Hematopoietic multipotent progenitor cell treated with erythropoietin and hydrocortisone succinate and interleukin-3 and kit ligand, for 4 days (in vitro differentiated cells): ENCODE measurements at regions not wholly inside any gene's neighbourhood (a gene's known extent, or its start where the extent isn't known, plus 50 kb on each side); places are given as distances from the start of the nearest gene placed in this dataset.
"Not testable (repeated sequence)": the region's sequence is repeated elsewhere in the genome, so short reads cannot be mapped to it uniquely, and the experiment has no call there.

Source experiments
- DNase-seq: peaks from one replicate; pipeline ENCODE4 v3.0.0-alpha.2; 2015

DNA sequence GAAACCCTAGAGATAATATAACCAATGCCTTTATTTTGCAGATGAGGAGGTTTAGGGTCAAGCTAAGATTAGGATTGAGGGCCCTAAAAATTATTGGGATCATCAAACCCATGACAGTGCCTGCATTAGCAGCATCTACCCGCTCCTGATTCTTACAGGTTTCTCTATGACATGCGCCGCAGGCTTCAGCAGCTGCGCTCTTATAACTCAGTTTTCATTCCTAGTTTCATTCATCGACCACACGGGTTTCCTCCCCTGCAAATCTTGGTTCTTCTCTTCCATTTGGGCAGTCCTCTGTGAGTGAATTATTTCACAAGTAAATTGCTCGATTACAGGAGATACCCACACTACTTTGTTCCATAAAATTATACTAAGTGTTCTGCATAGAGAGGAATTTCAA lies 137.2 kb downstream of the SLC24A2 start:
- DNase-seq: no peak

GRCh38 chr9:19650312-19650711 lies 138.5 kb downstream of the SLC24A2 start:
- peak; percentile 53 for DNase-seq

- no peak for DNase-seq
Measured at GRCh38 chr9:19649336-19650041, 139.3 kb downstream of the SLC24A2 start.

- peak; percentile 56 for DNase-seq
Measured at GRCh38 chr9:19648672-19649071, 140.2 kb downstream of the SLC24A2 start.

DNA sequence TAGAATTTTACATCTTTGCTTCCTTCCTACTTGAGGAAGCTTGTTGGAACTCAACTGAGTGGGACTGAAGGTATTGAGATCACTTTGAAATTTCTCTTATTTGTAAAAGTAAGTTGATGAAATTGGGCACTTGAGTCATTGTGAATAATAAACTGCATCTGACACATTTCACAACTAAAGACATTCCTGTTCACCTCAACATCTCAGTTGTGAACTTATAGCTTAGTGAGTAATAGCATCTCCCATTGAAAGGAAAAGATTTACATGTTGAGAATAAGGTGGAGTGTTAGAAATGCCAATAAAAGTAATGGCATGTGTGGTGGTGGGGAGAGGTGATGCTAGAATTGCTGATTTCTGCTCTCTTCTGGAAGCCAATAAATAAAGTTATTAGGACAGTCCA lies 145.0 kb downstream of the SLC24A2 start:
- no peak for DNase-seq

DNA sequence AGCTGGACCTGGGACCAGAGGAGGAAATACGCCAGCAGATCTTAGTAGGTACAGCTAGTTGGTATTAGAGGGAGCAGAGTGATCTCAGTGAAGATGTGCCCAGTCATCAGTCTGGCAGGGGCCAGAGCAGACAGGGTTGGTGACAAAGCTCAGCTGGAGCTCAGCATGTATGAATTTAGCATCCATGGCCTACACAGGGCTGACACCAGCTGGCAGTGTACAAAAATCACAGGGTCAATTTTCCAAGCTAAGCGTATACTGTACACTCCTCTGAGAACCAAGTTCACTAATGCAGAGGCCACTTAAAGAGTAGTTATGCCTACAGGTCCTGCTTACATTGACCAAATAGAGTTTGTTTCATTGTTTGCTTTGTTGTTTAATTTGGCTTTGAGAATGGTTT lies 146.6 kb downstream of the SLC24A2 start:
- peak; percentile 56 for DNase-seq

GRCh38 chr9:19641046-19641445 lies 147.8 kb downstream of the SLC24A2 start:
- DNase-seq: peak; percentile 47

GRCh38 chr9:19640014-19640413 lies 148.8 kb downstream of the SLC24A2 start:
- DNase-seq: no peak

DNA sequence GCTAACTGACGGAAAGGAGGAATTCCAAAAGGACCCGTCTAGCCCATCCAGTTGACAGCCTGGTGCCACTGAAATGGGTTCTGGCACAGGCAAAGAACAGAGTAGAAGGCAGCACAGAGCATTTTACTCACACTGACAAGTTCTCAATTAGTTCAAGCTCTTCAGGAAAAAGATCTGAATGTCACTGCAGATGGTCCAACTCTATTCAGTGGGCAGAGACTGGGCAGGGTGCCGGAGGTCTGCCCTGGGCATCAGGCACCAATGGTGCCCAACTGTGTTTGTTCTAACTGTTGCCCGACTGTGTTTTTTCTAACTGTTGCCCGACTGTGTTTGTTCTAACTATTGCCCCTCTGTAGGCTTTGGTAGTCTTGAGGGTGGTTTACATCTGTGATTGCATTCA lies 151.8 kb downstream of the SLC24A2 start:
- DNase-seq: no peak

- DNase-seq: peak; percentile 36
Measured at GRCh38 chr9:19634881-19635280, 154.0 kb downstream of the SLC24A2 start.

- DNase-seq: peak; percentile 34
Measured at GRCh38 chr9:19631181-19631580, 157.7 kb downstream of the SLC24A2 start.

DNA sequence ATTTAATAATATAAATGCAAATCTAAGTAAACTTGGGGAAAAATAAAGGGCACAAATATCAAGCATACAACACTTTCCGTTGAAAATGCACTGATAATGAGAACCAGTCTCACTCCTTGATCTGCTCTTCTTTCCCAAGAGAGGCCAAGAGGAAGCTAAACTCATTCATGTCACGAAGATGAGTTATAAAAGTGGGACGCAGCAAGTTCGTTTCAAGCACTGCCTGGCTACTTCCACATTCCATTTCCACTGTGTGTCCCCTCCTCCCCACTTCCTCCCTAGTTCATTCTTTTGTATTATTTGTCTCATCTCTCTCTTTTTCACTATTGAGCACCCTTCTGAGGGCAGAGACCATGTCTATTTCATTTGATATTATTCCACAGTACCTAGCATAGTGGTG lies 158.1 kb downstream of the SLC24A2 start:
- DNase-seq: peak; percentile 18

DNA sequence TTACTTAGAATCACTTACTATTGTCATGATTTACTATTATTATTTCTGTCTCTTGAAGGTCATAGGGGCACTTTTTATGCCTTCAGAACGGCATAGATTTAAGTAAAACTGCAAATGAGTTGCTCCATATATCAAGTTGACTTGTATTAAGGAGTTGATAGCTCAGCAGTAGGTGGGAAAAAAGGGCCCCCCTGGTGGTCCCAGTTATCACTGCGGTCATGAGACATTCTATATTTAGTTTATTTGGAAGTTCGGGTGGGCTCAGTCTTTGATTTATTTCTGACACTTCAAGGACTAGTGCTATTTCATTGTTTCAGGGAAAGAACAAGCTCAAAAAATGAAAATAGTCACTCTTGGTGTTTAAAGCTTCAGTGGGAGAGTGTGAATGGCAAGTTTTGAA lies 159.3 kb downstream of the SLC24A2 start:
- DNase-seq: peak; percentile 9

DNA sequence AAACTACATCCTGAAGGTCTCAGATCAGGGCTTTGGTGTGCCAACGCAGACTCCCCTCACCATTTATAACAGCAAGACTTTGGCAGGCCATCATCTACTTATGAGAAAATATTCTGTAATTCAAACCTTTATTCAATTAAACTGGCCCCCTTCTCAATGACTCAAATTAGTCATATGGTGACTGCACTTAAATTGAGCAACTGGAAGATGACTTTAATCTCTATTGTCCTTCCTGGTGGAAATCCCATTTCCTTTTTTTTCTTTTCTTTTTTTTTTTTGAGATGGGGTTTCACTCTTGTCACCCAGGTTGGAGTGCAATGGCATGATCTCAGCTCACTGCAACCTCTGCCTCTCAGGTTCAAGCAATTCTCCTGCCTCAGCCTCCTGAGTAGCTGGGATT lies 163.4 kb downstream of the SLC24A2 start:
- not testable (repeated sequence) for DNase-seq

DNA sequence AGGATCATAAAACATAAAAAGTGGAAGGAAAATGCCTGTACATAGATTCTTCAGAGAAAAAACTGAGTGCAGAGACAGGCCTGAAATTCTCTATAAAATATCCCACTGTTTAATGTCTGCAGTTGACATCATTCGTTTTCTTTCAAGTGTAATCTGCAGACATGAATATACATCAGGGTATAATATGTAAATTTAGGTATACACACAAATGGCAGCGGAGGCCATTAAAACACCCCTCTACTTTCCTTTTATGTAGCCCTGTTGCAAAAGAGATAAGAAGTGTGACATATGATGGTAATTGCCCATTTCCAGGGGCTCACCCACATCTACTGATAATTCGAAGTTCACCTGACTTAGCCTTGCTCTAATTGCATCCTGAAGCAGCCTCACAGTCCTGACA lies 164.3 kb downstream of the SLC24A2 start:
- peak; percentile 12 for DNase-seq

GRCh38 chr9:19623941-19624340 lies 164.9 kb downstream of the SLC24A2 start:
- DNase-seq: no peak

- DNase-seq: peak; percentile 61
Measured at GRCh38 chr9:19620326-19620725, 168.5 kb downstream of the SLC24A2 start.

DNA sequence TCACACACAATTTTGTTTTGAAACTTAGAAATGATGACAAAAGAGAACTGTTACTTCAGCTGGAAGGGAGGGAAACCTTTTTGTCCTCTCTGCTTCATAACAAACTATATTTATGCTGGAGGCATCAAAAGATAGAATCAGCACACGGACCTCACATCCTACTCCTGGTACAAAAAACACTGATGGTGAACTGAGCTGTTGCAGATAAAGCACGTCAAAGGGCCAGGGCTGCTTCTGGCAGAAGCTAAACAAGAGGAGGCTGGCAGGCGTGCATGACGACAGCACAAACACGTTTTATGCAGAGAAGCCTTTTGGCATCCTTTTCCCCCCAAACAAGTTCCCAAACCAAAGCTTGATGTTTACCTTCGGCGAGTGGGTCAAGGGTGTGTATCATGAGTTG lies 169.6 kb downstream of the SLC24A2 start:
- DNase-seq: peak; percentile 8

- DNase-seq: no peak
Measured at GRCh38 chr9:19618816-19619215, 170.0 kb downstream of the SLC24A2 start.

DNA sequence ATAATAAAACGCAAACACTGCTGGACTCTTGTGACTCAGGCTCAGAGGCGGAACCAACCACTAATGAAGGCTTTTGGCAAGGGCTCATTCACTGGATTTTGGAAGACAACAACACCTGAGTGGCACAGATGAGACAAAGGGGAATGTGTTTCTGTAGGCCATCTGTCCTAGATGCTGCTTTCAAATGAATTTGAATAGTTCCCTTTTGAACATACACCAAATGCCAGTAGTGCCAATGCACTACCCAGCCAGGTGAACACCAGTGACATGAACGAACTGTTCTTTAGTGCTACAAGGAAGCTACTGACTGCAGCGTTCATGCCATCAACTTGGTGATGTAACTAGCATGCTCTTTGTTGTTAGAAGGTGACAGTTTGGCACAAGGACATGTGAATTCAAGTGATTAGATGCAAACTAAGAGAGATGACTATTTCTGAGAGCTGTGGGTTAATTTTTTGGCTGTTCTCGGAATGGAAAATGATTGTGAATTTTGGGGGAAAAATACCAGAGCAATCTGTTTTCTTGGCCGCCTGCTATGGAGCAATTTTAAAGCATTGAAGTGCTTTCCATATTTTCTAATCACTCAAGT lies 173.7 kb downstream of the SLC24A2 start:
- DNase-seq: no peak

DNA sequence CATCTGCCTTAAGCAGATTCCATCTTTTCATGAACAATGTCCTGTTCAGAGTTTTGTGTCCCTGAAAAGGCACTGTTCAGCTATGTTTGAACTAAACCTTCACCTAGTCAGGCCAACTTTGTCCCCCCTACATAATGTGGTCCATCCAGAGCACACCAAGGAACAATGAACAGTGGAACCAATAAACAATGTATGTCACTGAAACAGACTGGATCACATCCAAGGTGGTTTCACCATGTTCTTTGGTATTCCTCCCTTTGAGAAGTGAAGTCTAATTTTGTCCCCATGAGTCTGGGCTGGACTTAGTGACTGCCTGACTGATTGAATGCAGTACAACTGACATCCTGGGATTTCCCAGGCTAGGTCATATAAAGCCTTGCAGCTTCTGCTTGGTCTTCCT lies 174.5 kb downstream of the SLC24A2 start:
- no peak for DNase-seq

- DNase-seq: no peak
Measured at GRCh38 chr9:19600538-19600937, 188.3 kb downstream of the SLC24A2 start.

GRCh38 chr9:19598722-19599121 lies 189.9 kb downstream of the ACER2 start:
- no peak for DNase-seq

- DNase-seq: no peak
Measured at GRCh38 chr9:19597176-19597575, 188.4 kb downstream of the ACER2 start.

GRCh38 chr9:19595003-19595402 lies 186.2 kb downstream of the ACER2 start:
- no peak for DNase-seq
